ENCODE measurements at regions not wholly inside any gene's neighbourhood (a gene's known extent, or its start where the extent isn't known, plus 50 kb on each side); places are given as distances from the start of the nearest gene placed in this dataset.

GRCh38 chr4:84232309-84233095 lies 266.6 kb downstream of the NKX6-1 start:
- no peak for DNase-seq (ENCODE audit: extremely low read depth, insufficient read length)
- H3K27me3 ChIP-seq (replicated peaks; ENCODE audit: control insufficient read depth, insufficient read depth, low read length): no peaks in the 10 kb centered on the region
- no peaks in the 10 kb centered on the region for H3K36me3 ChIP-seq (ENCODE audit: control insufficient read depth, insufficient read depth, low read length)
- H3K4me3 ChIP-seq (replicated peaks; ENCODE audit: low read depth, low read length): no peak overlapping the region
- TF ChIP-seq, protein P1, sequence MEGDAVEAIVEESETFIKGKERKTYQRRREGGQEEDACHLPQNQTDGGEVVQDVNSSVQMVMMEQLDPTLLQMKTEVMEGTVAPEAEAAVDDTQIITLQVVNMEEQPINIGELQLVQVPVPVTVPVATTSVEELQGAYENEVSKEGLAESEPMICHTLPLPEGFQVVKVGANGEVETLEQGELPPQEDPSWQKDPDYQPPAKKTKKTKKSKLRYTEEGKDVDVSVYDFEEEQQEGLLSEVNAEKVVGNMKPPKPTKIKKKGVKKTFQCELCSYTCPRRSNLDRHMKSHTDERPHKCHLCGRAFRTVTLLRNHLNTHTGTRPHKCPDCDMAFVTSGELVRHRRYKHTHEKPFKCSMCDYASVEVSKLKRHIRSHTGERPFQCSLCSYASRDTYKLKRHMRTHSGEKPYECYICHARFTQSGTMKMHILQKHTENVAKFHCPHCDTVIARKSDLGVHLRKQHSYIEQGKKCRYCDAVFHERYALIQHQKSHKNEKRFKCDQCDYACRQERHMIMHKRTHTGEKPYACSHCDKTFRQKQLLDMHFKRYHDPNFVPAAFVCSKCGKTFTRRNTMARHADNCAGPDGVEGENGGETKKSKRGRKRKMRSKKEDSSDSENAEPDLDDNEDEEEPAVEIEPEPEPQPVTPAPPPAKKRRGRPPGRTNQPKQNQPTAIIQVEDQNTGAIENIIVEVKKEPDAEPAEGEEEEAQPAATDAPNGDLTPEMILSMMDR (IDR thresholded peaks at IDR 0.05; ENCODE audit: insufficient read depth, low read length, poor library complexity, severe bottlenecking): no peak

- Histone ChIP-seq H3K27me3 (replicated peaks; ENCODE audit: control insufficient read depth, insufficient read depth, low read length) (no peaks in the 10 kb centered on the region), H3K36me3 (ENCODE audit: control insufficient read depth, insufficient read depth, low read length) (no peaks in the 10 kb centered on the region), H3K4me3 (replicated peaks; ENCODE audit: low read depth, low read length) (no peak overlapping the region)
- TF ChIP-seq, protein P1 (IDR thresholded peaks at IDR 0.05; ENCODE audit: insufficient read depth, low read length, poor library complexity, severe bottlenecking): no peak
- no peak for DNase-seq (ENCODE audit: extremely low read depth, insufficient read length)
Observed at GRCh38 chr4:84231539-84232055, 267.5 kb downstream of the NKX6-1 start.

- Histone ChIP-seq H3K4me3 (replicated peaks; ENCODE audit: low read depth, low read length) (no peak overlapping the region), H3K27me3 (replicated peaks; ENCODE audit: control insufficient read depth, insufficient read depth, low read length) (no peaks in the 10 kb centered on the region; the same call in 1 of the 2 replicates), H3K36me3 (ENCODE audit: control insufficient read depth, insufficient read depth, low read length) (no peaks in the 10 kb centered on the region)
- TF ChIP-seq, protein P1 (IDR thresholded peaks at IDR 0.05; ENCODE audit: insufficient read depth, low read length, poor library complexity, severe bottlenecking): no peak
- no peak for DNase-seq (ENCODE audit: extremely low read depth, insufficient read length)
Observed at GRCh38 chr4:84224522-84224921, 274.6 kb downstream of the NKX6-1 start.

DNA sequence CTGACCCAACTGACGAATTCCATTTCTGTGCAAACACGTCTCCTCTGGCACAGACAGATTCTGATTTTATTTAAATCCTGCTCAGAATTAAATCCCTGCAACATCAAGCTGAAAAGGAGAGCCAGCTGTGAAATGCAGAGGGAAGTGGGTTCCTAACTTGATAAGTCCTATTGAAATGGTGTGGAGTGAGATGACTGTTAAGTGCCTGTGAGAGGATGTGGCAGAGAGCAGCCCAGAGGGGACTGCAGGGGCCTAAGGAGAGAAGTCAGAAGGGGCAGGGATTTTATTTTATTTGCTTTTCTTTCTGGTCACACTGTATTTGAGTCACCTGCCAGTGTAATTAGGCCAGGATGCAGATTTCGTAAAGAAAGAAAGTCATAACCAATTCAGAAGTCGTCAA lies 277.4 kb downstream of the NKX6-1 start:
- H3K36me3 ChIP-seq (ENCODE audit: control insufficient read depth, insufficient read depth, low read length): no peaks in the 10 kb centered on the region
- no peak overlapping the region for H3K4me3 ChIP-seq (replicated peaks; ENCODE audit: low read depth, low read length)
- H3K27me3 ChIP-seq (replicated peaks; ENCODE audit: control insufficient read depth, insufficient read depth, low read length): no peaks in the 10 kb centered on the region; the same call in 1 of the 2 replicates
- no peak for DNase-seq (ENCODE audit: extremely low read depth, insufficient read length)
- TF ChIP-seq, protein P1 (IDR thresholded peaks at IDR 0.05; ENCODE audit: insufficient read depth, low read length, poor library complexity, severe bottlenecking): no peak

GRCh38 chr4:84220990-84221389 lies 278.1 kb downstream of the NKX6-1 start:
- H3K27me3 ChIP-seq (replicated peaks; ENCODE audit: control insufficient read depth, insufficient read depth, low read length): no peaks in the 10 kb centered on the region; the same call in 1 of the 2 replicates

More at GRCh38 chr4:84220990-84221389, 278.1 kb downstream of the NKX6-1 start:
- DNase-seq (ENCODE audit: extremely low read depth, insufficient read length): no peak
- TF ChIP-seq, protein P1 (IDR thresholded peaks at IDR 0.05; ENCODE audit: insufficient read depth, low read length, poor library complexity, severe bottlenecking): no peak
- no peaks in the 10 kb centered on the region for H3K36me3 ChIP-seq (ENCODE audit: control insufficient read depth, insufficient read depth, low read length)
- no peak overlapping the region for H3K4me3 ChIP-seq (replicated peaks; ENCODE audit: low read depth, low read length)
